Astrocyte (in vitro differentiated cells and primary cell): ENCODE measurements at regions not wholly inside any gene's neighbourhood (a gene's known extent, or its start where the extent isn't known, plus 50 kb on each side); places are given as distances from the start of the nearest gene placed in this dataset.
A peak's percentile ranks its signal among the peaks of the same experiment; 100 is the strongest.

Source experiments
- DNase-seq: peaks from one replicate; pipeline ENCODE4 v3.0.0-alpha.2; 2010; ENCODE audit warnings: low read depth
- FAIRE-seq: peaks from 2 replicates; lab custom pipeline; 2011; peaks lifted over from hg19 to GRCh38; lab: Jason Lieb, UNC
- H2AFZ ChIP-seq: 2 replicates; pipeline ENCODE4 v1.6.0; 2012; ENCODE audit warnings: low read depth, low read length, inconsistent platforms
- H3K27ac ChIP-seq: 2 replicates; pipeline ENCODE4 v1.5.1; 2011; ENCODE audit warnings: low read depth, low read length, inconsistent platforms
- H3K27me3 ChIP-seq: 2 replicates; pipeline ENCODE4 v1.6.0; 2011; ENCODE audit warnings: low read length, inconsistent platforms; ENCODE audit not compliant: insufficient read depth
- H3K36me3 ChIP-seq: 2 replicates; pipeline ENCODE4 v1.5.1; 2011; ENCODE audit warnings: low read length, inconsistent platforms; ENCODE audit not compliant: insufficient read depth
- H3K4me1 ChIP-seq: 2 replicates; pipeline ENCODE4 v1.5.1; 2011; ENCODE audit warnings: low read length, inconsistent platforms; ENCODE audit not compliant: insufficient read depth
- H3K4me2 ChIP-seq: 2 replicates; pipeline ENCODE4 v1.6.0; 2012; ENCODE audit warnings: low read length, inconsistent platforms
- H3K4me3 ChIP-seq: 2 replicates; pipeline ENCODE4 v1.5.1; 2011; ENCODE audit warnings: low read depth, mild to moderate bottlenecking, low read length, inconsistent platforms; ENCODE audit not compliant: insufficient read depth
- H3K79me2 ChIP-seq: 2 replicates; pipeline ENCODE4 v1.6.0; 2012; ENCODE audit warnings: mild to moderate bottlenecking, low read length, inconsistent platforms; ENCODE audit not compliant: insufficient read depth
- H3K9ac ChIP-seq: 2 replicates; pipeline ENCODE4 v1.6.0; 2012; ENCODE audit warnings: mild to moderate bottlenecking, low read length, inconsistent platforms
- H3K9me3 ChIP-seq: 2 replicates; pipeline ENCODE4 v1.5.1; 2012; ENCODE audit warnings: low read depth, mild to moderate bottlenecking, low read length, inconsistent platforms; ENCODE audit not compliant: insufficient read depth
- H4K20me1 ChIP-seq: 2 replicates; pipeline ENCODE4 v1.6.0; 2012; ENCODE audit warnings: low read length, inconsistent platforms; ENCODE audit not compliant: insufficient read depth
- H3K27ac Mint-ChIP-seq: one replicate; pipeline ENCODE4 v1.8.0; 2021; ENCODE audit warnings: mild to moderate bottlenecking, mixed read lengths; ENCODE audit not compliant: unreplicated experiment
- H3K27me3 Mint-ChIP-seq: one replicate; pipeline ENCODE4 v1.8.0; 2021; ENCODE audit warnings: low read depth, mixed read lengths; ENCODE audit not compliant: unreplicated experiment
- H3K36me3 Mint-ChIP-seq: one replicate; pipeline ENCODE4 v1.8.0; 2021; ENCODE audit warnings: low read depth, mixed read lengths; ENCODE audit not compliant: unreplicated experiment
- H3K4me1 Mint-ChIP-seq: one replicate; pipeline ENCODE4 v1.8.0; 2021; ENCODE audit warnings: low read depth, mixed read lengths; ENCODE audit not compliant: unreplicated experiment
- H3K4me3 Mint-ChIP-seq: one replicate; pipeline ENCODE4 v1.8.0; 2021; ENCODE audit warnings: mild to moderate bottlenecking, moderate library complexity, mixed read lengths; ENCODE audit not compliant: unreplicated experiment
- H3K9me3 Mint-ChIP-seq: one replicate; pipeline ENCODE4 v1.8.0; 2021; ENCODE audit warnings: mild to moderate bottlenecking, mixed read lengths; ENCODE audit not compliant: unreplicated experiment
- CTCF ChIP-seq: IDR thresholded peaks from 2 replicates; pipeline ENCODE4 v1.5.1; 2011; ENCODE audit warnings: low read depth, mild to moderate bottlenecking, inconsistent platforms, low read length, moderate library complexity; ENCODE audit not compliant: insufficient read depth
- EZH2 ChIP-seq: IDR thresholded peaks from 2 replicates; pipeline ENCODE4 v1.6.1; 2012; ENCODE audit warnings: mild to moderate bottlenecking, low read length, inconsistent platforms; ENCODE audit not compliant: insufficient read depth

- Histone ChIP-seq H3K79me2 (no peaks in the 10 kb centered on the region), H3K27ac (no peak overlapping the region), H3K9ac (no peak overlapping the region), H3K4me3 (no peak overlapping the region), H3K4me1 (no peaks in the 10 kb centered on the region), H3K4me2 (no peak overlapping the region), H4K20me1 (no peaks in the 10 kb centered on the region), H2AFZ (no peak overlapping the region), H3K27me3 (no peaks in the 10 kb centered on the region), H3K9me3 (no peaks in the 10 kb centered on the region), H3K36me3 (no peaks in the 10 kb centered on the region)
- Mint-ChIP-seq H3K4me3 (no peak overlapping the region), H3K27ac (no peak overlapping the region), H3K4me1 (peaks cover 1% of the 10 kb centered on the region), H3K36me3 (peaks cover 2% of the 10 kb centered on the region), H3K9me3 (no peaks in the 10 kb centered on the region), H3K27me3 (peaks cover 6% of the 10 kb centered on the region)
- FAIRE-seq (no peak), DNase-seq (peak; percentile 15)
- TF ChIP-seq EZH2: no peak
- no peak for TF ChIP-seq CTCF
Measured at GRCh38 chr10:117071286-117072050, 66.5 kb upstream of the SHTN1 start.
